Mucosa of rectum (tissue), 2 donors: ENCODE measurements at regions not wholly inside any gene's neighbourhood (a gene's known extent, or its start where the extent isn't known, plus 50 kb on each side); places are given as distances from the start of the nearest gene placed in this dataset.

Source experiments
- H3K27ac ChIP-seq, 2 donors: one replicate each; pipeline ENCODE4 v1.7.0; 2013; ENCODE audit warnings: inconsistent platforms in 2 of 2, low read depth in 2 of 2, low read length in 2 of 2
- H3K27me3 ChIP-seq, 2 donors: one replicate each; pipeline ENCODE4 v1.7.0; 2013; ENCODE audit warnings: low read length in 2 of 2; ENCODE audit not compliant: control insufficient read depth in 2 of 2, insufficient read depth in 2 of 2
- H3K36me3 ChIP-seq, 2 donors: one replicate each; pipeline ENCODE4 v1.7.0; 2013; ENCODE audit warnings: low read length in 2 of 2; ENCODE audit not compliant: control insufficient read depth in 2 of 2, insufficient read depth in 2 of 2
- H3K4me1 ChIP-seq, 2 donors: one replicate each; pipeline ENCODE4 v1.7.0; 2013; ENCODE audit warnings: low read length in 2 of 2, mild to moderate bottlenecking in 1 of 2; ENCODE audit not compliant: control insufficient read depth in 2 of 2, insufficient read depth in 2 of 2
- H3K4me3 ChIP-seq, 2 donors: one replicate each; pipeline ENCODE4 v1.7.0; 2013; ENCODE audit warnings: low read length in 2 of 2
- H3K9ac ChIP-seq, 2 donors: one replicate each; pipeline ENCODE4 v1.7.0; 2013; ENCODE audit warnings: low read length in 2 of 2, low read depth in 1 of 2, mild to moderate bottlenecking in 1 of 2
- H3K9me3 ChIP-seq, 2 donors: one replicate each; pipeline ENCODE4 v1.7.0; 2013; ENCODE audit warnings: low read length in 2 of 2; ENCODE audit not compliant: control insufficient read depth in 2 of 2
- donor health status: healthy.
- donor health status: Normal muscosa, but diverticular disease.

DNA sequence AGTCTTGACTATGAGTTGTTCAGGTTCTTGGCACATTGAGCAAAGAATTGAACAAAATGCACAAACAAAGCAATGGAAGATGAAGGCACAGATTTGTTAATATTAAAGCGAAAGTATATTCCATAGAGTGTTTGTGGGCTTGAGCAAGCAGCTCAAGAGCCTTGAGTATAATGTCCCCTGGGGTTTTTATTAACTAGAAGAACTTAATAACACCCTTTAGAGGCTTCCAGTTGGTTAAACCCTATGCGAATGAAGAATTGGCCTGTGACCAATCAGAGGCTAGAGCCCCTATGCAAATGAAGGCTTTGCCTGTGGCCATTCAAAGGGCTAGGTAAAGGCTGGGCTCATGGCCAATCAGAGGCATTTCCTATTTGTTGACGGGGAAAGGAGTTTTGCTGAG is 135.3 kb upstream of the IL12B start:
- Histone ChIP-seq H3K27me3 (peaks cover 0 to 3% of the 10 kb centered on the region in 2 donors), H3K36me3 (no peaks in the 10 kb centered on the region), H3K27ac (no peak overlapping the region), H3K4me1 (no peaks in the 10 kb centered on the region), H3K9me3 (no peaks in the 10 kb centered on the region), H3K4me3 (no peak overlapping the region), H3K9ac (no peak overlapping the region)

DNA sequence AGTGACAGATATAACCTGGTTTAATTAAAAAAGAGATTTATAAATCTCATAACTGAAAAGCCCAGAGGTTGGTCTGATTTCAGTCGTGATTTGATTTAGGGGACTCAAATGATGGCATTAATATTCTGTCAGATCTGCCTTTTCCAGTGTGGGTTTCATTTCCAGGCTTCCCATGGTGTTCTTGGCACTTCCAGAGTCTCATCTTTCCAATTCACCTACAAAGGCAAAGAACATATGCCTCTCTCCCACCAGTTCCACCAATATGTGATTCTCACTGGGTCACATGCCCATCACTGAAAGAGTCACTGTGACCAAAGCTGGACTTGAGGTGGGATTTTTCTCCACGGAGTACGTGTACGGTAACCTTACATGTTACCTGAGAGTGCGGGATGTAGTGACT is 137.4 kb upstream of the IL12B start:
- no peaks in the 10 kb centered on the region for H3K4me1 ChIP-seq
- H3K27ac ChIP-seq, result no peak overlapping the region
- no peaks in the 10 kb centered on the region for H3K36me3 ChIP-seq
- H3K4me3 ChIP-seq, result no peak overlapping the region
- no peak overlapping the region for H3K9ac ChIP-seq
- H3K27me3 ChIP-seq, result peaks cover 0 to 3% of the 10 kb centered on the region in 2 donors
- H3K9me3 ChIP-seq, result no peaks in the 10 kb centered on the region

DNA sequence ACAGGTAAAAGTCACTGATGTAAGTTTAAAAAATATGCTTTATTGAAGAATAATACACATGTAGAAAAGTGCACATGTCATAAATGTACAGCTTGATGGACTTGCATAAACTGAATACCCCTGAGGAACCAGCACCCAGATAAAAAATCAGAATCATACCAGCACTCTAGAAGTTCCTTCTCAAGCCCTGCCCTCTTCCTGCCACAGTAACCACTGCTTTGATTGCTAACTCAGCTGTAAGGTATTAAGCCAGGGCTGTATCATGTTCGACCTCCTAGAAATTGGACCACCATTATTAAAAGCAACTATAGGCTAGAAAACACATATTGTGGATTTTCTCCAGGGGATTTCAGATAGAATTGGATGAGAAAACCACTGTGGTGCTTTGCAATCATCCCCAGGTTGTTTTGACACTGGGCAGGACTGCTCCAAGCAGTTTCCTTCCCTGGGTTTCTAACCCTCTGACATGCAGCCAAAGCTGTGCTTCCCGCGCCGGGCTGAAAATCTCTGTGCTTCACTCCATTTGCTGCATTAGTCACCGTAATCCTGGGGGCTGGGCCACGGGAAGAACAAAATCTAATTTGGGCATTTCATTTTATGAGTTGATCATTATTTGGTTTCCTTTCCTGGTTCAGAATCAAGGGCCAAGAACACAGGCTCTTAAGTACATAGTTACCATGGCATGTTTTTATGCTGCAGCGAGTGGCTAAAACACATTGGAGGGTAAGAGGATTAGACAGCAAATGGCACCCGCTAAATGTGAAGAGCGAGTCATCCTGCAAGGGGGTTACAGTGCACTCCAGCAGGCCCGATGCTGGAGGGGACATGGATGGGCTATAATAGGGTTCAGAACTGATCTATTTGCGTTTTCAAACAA is 139.4 kb upstream of the IL12B start:
- no peaks in the 10 kb centered on the region for H3K4me1 ChIP-seq
- no peaks in the 10 kb centered on the region for H3K36me3 ChIP-seq
- peak overlapping the region in 1 of 2 donors; percentile 30 for H3K27ac ChIP-seq
- H3K4me3 ChIP-seq, result no peak overlapping the region
- H3K27me3 ChIP-seq, result peaks cover 0 to 3% of the 10 kb centered on the region in 2 donors
- no peak overlapping the region for H3K9ac ChIP-seq
- H3K9me3 ChIP-seq, result no peaks in the 10 kb centered on the region

DNA sequence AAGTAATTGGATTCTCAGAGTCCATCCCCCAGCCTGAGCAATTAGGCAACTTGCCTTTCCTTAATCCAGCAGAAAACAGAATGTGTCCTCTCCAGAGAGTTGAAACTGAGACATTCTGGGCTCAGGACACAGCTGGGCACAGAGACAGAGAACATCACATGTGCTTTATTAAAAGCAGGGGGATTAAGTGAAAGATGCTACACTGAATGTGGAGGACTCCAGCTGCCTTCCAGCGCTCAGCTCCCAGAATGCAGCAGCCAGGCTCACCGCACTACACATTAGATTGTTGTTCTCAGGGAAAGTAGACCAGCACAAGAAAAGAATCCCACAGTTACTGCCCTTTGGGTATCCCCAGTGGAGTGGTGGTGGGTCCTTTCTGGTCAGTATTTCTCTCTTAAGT is 141.6 kb upstream of the IL12B start:
- H3K4me1 ChIP-seq, result no peaks in the 10 kb centered on the region
- no peak overlapping the region for H3K4me3 ChIP-seq
- H3K27ac ChIP-seq, result no peak overlapping the region
- no peaks in the 10 kb centered on the region for H3K9me3 ChIP-seq
- H3K9ac ChIP-seq, result no peak overlapping the region
- H3K36me3 ChIP-seq, result no peaks in the 10 kb centered on the region
- H3K27me3 ChIP-seq, result peaks cover 0 to 3% of the 10 kb centered on the region in 2 donors

- Histone ChIP-seq H3K9ac (no peak overlapping the region), H3K9me3 (no peaks in the 10 kb centered on the region), H3K4me3 (no peak overlapping the region), H3K4me1 (no peaks in the 10 kb centered on the region), H3K27ac (no peak overlapping the region), H3K36me3 (no peaks in the 10 kb centered on the region), H3K27me3 (no peaks in the 10 kb centered on the region)
These were observed 144.7 kb upstream of the IL12B start for GRCh38 chr5:159475026-159475425.

DNA sequence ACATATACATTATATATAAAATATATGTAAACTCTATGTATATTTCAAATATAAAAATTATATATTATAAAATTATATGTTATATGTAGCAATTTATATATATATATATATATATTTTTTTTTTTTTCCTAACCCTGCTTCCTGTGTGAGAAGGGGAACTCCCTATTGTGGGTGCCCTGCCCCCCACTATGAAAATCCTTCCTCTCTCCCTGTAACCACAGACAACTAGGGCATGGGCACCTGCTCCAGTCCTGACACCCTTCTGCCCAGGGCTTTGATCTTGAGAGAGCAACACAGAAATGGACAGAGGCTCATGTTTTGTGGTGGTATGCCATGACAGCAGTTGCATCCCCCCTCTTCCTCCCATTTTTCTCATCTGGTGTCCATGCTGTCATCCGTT is 148.7 kb upstream of the IL12B start:
- Histone ChIP-seq H3K9ac (no peak overlapping the region), H3K4me3 (no peak overlapping the region), H3K27ac (no peak overlapping the region), H3K4me1 (no peaks in the 10 kb centered on the region), H3K36me3 (no peaks in the 10 kb centered on the region), H3K9me3 (no peaks in the 10 kb centered on the region), H3K27me3 (no peaks in the 10 kb centered on the region)

DNA sequence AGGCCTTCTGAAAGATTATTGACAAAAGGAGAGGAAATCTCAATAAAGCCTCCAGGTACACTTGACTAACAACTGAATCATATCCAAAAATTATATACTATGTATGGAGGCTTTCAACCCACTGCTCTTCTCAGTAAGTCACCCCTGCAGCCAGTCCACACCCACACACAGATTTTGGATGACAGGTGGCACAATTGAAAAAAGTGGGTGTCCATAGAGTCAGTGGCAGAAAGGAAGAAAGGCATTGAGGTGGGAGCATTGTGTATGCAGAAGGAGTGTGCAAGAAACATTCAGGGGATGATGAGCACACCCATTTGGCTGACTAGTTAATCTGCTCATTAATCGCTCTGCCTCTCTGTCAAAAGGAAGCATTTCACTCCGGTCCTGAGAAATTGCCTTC is 150.6 kb upstream of the IL12B start:
- H3K4me1 ChIP-seq, result no peaks in the 10 kb centered on the region
- no peaks in the 10 kb centered on the region for H3K27me3 ChIP-seq
- no peaks in the 10 kb centered on the region for H3K36me3 ChIP-seq
- H3K27ac ChIP-seq, result no peak overlapping the region
- H3K9me3 ChIP-seq, result no peaks in the 10 kb centered on the region
- no peak overlapping the region for H3K9ac ChIP-seq
- no peak overlapping the region for H3K4me3 ChIP-seq

DNA sequence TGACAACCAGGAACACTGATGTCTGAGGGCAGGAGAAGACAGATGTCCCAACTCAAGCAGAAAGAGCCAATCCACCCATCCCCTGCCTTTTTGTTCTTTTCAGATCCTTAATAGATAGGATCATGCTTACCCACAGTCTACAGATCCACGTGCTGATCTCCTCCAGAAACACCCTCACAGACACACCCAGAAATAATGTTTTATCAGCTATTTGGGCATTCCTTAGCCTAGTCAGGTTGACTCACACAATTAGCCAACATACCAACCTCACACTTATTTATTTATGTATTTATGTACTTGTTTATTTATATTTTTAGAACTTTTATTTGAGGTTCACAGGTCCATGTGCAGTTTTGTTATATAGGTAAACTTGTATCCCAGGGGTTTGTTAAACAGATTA is 151.5 kb upstream of the IL12B start:
- Histone ChIP-seq H3K36me3 (no peaks in the 10 kb centered on the region), H3K9ac (no peak overlapping the region), H3K27ac (no peak overlapping the region), H3K4me1 (no peaks in the 10 kb centered on the region), H3K27me3 (no peaks in the 10 kb centered on the region), H3K9me3 (no peaks in the 10 kb centered on the region), H3K4me3 (no peak overlapping the region)

DNA sequence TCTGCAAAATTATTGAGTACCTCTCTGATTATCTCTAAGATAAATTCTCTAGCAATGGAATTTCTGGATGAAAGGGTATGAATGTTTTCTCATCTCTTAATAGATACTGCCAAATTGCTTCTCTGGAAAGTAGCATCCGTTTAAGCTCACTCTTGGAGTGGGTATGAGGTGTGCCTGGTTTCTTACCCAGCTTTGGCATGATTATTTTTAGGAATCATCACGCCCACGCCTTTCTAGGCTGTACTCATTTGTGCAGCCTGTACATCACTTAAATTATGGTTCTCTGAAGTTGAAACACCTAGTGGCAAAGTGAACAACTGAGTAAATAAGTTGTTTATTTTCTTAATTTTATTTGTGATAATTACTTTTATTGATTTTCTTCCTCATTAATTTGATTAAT is 156.5 kb upstream of the IL12B start:
- H3K27me3 ChIP-seq, result no peaks in the 10 kb centered on the region
- no peak overlapping the region for H3K9ac ChIP-seq
- H3K4me3 ChIP-seq, result no peak overlapping the region
- H3K4me1 ChIP-seq, result no peaks in the 10 kb centered on the region
- H3K36me3 ChIP-seq, result no peaks in the 10 kb centered on the region
- H3K9me3 ChIP-seq, result no peaks in the 10 kb centered on the region
- no peak overlapping the region for H3K27ac ChIP-seq

DNA sequence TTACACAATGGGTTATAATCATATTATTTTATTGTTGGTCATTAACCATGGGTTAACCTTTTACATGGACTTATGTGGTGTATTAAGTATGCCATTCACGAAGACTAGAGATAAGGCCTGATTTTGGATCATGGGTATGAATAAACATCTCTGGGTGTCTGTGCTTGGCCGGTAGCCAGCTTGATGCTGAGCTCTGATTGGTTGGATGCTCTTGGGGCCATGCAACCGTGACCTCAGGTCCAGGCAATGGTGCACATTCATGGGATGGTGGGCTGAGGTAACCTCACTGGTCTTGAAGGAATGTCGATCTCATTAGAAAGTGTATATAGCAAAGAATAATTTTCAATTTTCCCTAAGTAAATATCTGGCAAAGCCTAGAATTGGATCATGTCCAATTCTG is 158.2 kb upstream of the IL12B start:
- no peaks in the 10 kb centered on the region for H3K36me3 ChIP-seq
- no peak overlapping the region for H3K27ac ChIP-seq
- H3K27me3 ChIP-seq, result no peaks in the 10 kb centered on the region
- H3K4me1 ChIP-seq, result no peaks in the 10 kb centered on the region
- no peaks in the 10 kb centered on the region for H3K9me3 ChIP-seq
- no peak overlapping the region for H3K4me3 ChIP-seq
- H3K9ac ChIP-seq, result no peak overlapping the region
